GM18861 (cell line): ENCODE measurements at regions not wholly inside any gene's neighbourhood (a gene's known extent, or its start where the extent isn't known, plus 50 kb on each side); places are given as distances from the start of the nearest gene placed in this dataset.
"Not testable (repeated sequence)": the region's sequence is repeated elsewhere in the genome, so short reads cannot be mapped to it uniquely, and the experiment has no call there.

Experiments
- ATAC-seq: cut with Tn5 transposase; IDR thresholded peaks from one replicate; pipeline ENCODE4 v1.9.1; 2021; ENCODE audit not compliant: unreplicated experiment

DNA sequence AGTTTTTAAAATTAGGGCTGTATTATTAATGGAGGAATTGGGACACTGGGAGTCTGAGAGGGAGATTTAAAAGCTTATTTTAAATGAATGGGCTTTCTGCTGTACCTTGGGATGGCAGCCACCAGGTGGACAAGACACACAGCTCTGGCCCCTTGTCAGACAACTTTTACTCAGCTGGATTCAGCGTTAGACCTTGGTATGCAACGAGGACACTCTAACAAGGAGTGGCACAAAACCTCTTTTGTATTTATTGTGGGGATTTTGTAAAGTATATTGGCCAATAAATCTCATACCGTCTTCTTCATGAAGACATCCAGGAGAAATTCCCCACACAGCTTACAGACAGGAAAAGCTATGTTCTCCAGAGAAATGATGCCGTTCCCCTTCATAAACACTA lies 105.7 kb downstream of the LCA5 start:
- no peak for ATAC-seq

DNA sequence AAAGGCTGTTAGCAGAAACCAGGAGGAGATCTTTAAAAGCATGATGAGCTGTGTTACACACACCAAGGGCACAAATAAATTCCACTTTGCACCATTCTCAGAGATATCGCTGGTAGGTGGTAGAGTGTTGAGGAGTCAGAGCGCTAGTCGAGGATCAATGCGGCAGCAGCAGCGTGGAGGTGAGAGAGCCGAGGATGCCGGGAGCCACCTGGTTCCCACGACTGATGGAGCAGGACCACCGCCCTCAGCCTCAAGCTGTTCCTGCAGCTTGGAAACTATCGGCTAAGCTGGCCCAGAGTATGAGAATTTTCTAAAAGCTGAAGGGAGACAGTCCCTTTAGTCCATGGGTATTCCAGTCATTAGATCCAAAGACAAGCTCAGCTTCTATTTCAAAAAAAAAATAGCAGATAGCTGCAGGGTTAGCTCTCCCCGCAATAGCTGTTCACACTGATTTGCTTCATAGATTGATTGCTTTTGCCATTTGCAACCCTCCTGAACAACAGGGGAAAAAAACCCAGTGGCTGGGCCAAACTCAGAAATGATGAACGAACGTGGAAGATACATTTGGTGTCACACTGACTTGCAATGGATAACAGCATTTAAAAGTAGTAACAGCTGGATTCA lies 106.2 kb downstream of the LCA5 start:
- no peak for ATAC-seq

DNA sequence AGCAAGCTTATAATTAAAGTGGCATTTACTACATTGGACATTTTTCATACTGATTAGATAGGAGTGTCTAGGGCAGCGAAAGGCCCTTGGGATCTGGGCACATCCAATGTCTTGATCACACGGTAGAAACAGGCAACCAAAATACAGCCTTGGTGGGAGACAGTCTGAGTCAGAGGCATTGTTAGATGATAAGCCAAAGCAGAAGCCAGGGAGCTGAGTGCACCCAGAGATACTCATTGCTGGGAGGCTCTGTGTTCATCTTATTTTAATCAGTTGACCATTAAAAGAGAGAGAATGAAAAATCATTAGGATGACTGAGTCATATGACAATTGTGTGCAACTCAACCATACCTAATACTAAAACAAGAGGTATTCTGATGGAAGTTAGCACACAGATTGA lies 109.5 kb downstream of the LCA5 start:
- ATAC-seq, result no peak

DNA sequence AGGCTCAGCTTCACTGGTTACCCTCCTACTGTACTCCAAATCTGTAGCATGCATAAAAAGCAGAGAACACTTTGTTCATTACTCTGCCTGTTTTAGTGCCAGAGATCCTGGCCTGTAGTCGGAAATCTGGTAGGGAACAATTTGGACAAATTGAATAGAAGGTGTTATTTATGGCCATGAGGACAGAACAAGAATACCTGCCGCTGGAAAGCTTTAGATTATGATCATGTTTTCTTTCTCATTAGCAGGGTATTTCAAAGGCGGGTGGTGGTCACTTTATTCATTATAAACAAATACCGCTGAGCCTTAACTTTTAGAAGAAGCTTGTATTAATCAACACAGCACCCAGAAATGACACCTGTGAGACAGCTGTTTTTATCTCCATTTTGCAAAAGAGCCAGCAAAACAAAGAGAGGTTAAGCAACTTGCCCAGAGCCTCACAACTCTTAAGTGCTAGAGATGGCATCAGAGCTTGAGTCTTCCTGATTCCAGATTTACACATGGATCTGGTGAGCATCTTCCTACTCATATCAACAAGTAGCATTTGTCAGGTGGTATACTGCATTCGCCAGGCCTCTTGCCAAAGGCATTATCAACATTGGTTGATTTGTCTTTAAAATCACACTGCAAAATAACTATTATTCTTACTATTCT lies 110.5 kb downstream of the LCA5 start:
- ATAC-seq, result no peak

DNA sequence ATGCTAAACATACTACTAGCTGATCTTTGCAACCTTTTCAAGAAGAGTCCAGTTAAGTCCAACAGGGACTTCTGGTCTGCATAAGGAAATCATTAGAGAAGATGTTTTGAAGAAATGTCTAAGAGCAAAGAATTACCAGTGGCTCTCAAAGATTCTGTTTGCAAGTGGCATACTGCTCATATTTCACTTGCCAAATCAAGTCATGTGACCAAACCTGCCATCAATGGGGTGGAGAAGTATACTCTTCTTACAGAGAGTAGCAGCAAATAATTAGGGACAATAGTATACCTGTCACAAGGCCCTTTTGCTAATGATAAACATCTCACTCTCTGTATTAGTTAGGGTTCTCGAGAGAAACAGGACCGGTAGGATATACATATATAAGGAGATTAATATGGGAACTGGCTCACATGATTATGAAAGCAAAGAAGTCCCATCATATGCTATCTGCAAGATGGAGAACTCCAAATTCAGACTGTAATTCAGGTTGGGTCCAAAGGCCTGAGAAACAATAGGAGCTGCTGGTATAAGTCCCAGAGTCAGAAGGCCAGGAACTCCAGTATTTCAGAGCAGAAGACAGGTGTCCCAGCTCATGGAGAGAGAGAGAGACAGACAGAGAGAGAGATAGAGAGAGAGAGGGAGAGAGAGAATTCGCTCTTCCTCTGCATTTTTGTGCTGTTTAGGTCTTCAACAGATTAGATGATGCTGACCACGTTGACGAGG lies 111.5 kb downstream of the LCA5 start:
- ATAC-seq, result no peak

DNA sequence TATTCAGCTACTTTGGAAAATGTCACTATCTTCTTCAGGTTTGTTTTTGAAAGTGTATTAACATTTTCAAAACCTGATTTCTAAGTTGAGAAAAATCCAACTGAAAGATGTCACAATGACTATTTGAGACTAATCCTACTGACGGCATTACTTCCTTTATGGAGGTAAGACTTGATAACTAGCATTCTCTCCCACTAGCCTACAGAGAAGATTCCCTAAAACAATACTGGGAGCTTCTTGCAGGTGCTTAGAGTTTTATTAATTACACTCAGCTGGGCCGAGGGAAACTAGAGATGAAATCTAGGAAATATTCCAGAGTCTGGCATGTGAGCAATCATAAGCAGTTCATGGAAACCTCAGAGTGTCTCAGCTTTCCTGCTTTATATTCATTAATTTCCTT lies 114.0 kb downstream of the LCA5 start:
- no peak for ATAC-seq

DNA sequence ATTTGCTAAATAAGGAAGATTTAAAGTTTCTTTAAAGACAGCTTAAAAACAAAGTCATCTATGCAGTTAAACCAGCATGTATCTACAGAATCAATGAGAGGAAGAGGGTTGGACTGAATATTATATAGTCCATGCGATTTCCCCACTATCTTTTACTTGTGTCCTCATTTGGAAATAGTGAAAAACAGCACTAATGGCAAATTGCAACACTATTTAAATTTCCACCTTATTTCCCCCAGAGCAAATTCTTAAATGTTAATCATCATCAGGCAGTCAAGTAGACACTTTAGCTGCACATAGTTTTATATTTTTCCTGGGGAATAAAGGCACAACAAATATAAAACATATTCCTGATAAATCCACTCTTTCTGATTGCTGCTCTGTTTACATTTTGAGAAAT lies 114.6 kb downstream of the LCA5 start:
- no peak for ATAC-seq

DNA sequence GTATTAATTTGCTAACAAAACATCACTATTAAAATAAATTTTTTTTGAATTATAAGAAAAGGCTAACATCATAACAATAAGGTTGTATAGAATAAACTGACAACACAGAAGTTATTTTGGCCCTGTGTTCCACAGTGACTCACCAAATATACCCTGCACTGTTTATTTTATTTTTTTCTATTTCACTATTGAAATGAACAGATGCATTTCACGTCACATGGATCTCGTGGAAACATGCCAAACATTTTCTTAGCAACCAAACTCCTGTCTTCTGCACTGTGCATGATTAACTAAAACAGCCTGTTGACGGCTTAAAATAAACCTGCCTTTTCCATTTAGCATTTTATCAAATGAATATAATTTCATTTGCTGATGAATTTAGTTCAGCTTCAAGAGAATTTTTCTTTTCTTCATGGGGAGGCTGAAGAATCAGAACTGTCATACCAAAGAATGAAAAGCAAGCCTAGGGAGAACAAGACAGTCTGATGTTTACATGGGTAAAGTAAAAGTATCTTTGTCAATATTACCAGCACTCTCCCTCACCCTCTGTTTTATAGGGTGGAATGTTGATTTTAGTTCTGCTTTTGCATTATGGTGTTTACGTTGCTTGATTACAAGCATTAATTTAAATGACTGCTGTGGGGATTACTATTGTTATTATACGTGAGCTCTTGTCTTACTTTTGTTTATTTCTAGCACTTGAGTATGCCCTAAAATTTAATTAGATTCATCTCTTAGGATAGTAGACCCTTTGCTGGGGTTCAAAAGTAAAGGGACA lies 115.3 kb downstream of the LCA5 start:
- ATAC-seq, result peak; percentile 75

DNA sequence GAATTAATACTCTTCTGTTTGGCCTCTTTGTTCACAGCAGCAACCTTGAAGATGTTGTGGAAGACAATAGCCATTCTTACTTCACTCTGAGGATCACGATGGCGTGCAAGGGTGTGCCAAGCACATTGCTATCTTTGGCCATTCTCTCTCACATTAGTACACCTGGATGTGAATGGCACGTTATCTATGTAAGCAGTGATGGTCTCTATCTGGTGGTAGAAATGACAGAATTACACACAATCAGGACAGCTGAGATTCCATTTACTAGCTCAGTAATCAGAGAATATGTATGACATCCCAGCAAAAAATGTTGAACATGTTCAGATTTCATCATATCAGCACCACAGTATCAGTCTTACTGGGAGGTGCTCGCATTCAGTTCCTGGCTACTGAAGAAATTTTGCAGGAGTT lies 116.2 kb downstream of the LCA5 start:
- ATAC-seq, result no peak

DNA sequence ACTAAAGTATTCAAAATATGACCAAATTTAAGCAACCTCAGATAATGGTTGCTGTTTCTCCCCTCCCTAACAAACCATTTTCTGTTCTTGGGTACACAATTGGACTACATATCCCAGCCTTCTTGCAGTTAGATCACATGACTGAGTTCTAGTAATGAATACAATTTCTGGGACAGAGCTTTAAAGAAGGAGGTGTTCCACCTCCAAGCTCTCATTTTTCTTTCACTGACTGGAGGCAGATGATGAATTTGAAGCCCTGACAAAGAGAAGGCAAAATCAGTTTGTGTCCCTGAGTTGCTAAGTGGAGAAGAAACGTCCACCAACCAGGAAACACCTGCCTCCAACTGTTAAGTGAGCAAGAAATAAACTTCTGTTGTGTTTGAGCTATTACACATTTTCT lies 117.2 kb downstream of the LCA5 start:
- no peak for ATAC-seq

DNA sequence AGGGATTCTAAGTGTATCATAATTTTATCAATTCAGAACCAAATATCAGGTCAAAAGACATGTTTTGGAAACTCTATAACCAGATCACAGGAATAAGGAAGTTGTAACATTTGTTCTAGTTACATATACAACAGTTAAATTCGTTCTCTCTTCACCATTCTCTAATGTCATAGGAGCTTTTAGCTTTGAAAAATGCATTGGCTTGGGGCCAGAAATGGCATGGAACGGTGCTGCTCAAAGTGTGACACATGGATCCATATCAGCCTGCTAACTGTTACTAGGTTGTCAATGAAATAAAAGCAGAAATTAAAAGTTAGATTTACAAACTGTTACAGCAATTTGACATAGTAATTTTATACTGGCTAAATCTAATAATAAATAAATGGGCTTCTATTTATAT lies 120.3 kb downstream of the LCA5 start:
- ATAC-seq, result no peak

DNA sequence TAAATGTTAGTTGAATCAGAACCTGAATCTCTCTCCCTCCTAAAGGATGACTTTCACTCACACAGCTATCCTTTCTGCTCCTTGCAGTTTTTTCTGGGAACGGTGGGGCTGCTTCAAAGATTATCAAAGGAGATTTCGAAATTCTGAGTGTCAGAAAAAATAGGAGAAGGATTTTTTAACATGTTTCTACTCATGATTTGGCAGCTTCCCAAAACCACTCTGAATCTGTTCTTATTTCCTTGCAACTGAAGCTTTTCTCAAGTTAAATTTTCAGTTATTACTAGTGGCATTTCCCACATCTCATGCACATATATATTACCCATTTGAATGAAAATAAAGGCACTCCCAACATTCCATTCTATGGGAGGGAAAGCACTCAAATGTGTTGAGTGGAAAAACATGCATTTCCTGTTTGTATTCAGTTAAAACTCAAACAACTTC lies 123.6 kb downstream of the LCA5 start:
- ATAC-seq, result no peak

DNA sequence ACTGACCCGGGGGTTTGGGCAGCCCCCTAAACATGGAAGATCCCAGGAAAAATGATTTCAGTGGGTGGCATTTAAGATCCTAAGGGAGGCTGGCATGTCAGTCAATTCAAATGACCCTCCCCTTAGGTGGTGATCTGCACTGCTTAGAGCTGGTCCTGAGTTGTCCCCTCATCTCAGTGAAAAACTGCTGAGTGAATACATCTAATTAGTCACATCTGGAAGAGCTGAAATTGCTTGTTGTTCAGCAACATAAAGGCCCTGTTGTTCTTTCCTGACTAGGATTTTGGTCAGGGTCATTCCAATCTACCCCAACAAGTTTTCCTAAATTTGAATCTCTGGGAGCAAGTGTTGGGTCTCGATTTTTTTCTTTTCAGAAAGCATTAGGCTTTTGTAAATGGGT lies 126.4 kb downstream of the LCA5 start:
- ATAC-seq, result no peak

DNA sequence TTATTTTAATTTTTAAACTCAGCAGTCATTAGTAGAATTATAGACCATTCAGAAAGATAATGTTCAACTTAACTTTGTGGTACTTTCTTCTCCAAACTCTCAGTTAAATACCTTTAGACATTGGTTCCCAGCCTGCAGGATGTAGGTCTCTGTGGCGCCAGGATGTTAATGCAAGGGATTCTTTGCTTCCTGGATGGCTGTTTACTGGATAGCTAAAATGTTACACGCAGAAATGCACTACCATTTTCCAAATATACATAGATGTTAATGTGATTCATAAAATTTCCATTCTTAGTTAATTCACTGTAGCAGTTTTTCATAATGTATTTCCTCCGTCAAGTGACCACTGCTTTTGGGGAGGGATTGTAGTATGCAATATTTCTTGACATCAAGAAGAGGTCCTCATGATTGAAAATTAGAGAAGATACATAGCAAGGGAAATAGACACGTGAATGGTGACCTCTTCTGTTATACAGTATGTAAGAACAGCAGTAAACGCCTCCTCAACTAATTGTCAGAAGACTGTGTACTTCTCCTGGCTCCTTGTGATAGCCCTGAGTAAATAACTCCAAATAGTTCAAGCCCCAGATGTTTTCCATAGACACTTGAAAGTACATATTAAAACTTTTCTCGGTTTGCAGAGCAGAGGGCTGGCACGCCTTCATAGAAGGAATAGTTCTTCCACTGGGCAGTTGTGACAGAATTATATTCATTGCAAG lies 128.8 kb downstream of the LCA5 start:
- no peak for ATAC-seq

DNA sequence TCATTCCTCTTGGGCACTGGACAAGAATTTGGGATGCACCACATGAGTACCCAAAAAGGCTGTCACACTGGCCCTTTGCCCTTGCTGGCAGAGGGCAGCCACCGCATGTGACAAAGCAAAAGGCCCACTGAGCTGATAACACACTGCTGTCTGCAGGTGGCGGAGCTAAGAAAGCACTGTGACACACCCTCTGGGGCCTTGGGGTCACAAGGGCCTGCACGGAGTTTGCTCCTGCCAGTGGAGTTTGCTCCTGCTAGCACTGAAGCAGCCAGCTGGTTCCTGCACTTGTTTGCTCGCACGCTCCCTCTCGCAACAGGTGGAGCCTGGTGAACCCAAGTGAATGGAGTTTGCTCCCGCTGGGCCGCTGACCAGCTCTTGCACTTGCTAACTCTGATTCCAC lies 132.6 kb downstream of the LCA5 start:
- no peak for ATAC-seq

DNA sequence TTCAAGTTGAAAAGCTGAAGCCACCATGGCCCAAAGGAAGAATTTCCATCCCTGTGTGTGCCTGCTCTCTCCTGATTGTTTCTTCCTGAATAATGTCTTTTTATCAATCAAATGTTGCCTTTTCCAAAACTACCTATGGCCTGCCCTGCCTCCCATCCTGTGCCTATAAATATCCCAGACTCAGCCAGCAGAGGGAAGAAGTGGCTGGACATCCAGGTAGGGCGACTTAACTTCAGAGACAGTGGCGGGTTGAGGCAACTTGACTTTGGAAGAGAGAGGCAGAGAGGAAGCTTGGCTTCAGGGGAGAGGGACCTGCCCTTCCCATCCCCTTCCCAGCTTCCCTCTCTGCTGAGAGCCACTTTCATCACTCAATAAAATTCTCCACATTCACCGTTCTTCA lies 133.0 kb downstream of the LCA5 start:
- no peak for ATAC-seq

DNA sequence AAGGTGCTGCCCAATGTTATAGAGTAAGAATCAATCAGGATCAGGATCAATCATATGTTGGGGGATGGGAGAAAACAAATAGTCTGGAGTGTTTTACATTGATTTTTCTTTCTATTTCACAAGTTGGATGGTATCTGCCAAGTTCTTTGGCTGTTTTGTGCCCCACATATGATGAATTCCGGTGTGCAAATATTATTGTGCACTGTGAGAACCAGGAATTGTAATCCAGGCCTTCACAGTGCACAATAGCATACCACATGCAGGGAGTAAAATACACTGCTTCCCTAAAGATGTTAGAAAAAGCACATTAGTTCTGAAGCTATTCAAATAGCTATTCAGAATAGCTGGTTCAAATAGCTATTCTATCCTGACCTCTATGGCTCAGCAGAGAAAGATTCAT lies 133.7 kb downstream of the LCA5 start:
- ATAC-seq, result no peak

DNA sequence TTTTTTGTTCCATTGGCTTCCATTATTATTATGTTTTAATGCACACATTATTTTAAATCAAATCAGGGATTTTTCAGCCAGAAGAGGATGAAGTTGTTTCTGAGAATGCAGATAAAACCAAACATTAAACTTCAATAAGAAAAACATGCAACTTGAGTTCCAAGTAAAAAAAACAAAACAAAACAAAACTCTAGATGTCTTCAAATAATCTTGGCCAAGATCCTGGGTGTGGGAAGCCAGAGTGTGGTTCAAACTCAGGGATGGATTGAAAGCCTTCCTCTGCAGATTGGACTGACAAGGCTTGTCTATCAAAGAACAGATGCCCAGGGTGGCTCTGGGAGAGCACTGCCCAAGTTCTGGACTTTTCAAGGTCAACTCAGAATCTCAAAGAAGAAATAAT lies 134.1 kb downstream of the LCA5 start:
- ATAC-seq, result no peak

DNA sequence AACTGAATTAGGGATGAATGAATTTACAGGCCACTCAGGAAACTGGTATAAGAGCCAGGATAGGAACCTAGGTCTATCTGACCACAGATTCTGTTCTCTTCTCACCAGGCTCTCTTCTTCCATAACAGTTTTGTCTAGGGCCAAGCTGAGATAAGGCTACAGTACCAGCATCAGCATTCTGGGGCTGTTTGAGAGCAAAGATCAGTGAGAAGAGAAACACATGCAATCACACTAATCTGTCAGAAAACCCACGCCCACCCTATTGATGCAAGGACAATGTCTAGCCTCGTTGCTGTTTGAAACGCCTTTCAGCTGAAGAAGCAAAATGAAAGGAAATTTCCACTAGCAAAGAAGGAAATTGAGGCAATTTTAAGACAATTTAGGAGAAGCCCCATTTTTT lies 137.7 kb downstream of the LCA5 start:
- ATAC-seq, result no peak

DNA sequence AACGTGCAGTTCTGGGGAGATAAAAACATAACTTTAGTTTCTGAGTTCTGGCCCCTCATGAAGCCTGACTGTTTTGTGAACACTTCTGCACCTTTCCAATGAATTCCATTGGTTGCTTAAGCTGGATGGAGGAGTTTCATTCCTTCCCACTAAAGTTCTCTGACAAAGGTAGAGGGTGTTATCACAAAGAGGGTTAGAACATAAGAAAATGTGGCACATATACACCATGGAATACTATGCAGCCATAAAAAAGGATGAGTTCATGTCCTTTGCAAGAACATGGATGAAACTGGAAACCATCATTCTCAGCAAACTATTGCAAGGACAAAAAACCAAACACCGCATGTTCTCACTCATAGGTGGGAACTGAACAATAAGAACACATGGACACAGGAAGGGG lies 138.6 kb downstream of the LCA5 start:
- not testable (repeated sequence) for ATAC-seq

DNA sequence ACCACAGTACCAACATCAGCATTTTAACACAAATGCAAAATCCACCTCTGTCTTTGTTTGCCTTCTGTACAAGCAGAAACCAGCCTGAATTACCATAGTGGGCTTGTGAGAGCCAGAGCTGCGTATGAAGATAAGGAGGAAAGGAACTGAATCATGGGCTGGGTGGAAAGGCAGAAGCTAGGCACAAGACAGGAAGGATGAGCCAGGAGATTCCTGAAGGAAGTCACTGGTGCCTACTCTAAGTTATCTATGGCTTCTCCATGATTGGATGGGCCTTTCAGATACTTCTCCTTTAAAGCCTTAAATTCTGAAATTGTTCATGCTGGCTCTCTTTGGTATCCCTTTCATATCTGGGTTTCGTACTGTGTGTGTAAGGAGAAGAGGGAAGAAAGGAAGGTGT lies 140.6 kb downstream of the LCA5 start:
- ATAC-seq, result no peak
